ENCODE measurements at regions not wholly inside any gene's neighbourhood (a gene's known extent, or its start where the extent isn't known, plus 50 kb on each side); places are given as distances from the start of the nearest gene placed in this dataset.

- no peaks in the 10 kb centered on the region for H3K27me3 ChIP-seq
- no peak for TF ChIP-seq CTCF (IDR thresholded peaks at IDR 0.05; ENCODE audit: low read depth, low read length)
- no peaks in the 10 kb centered on the region for H3K36me3 ChIP-seq
- H3K27ac ChIP-seq: no peak overlapping the region
- H3K4me1 ChIP-seq (ENCODE audit: low read depth): no peaks in the 10 kb centered on the region
- no peaks in the 10 kb centered on the region for H3K9me3 ChIP-seq (ENCODE audit: low read depth)
- no peak overlapping the region for H3K4me3 ChIP-seq
- DNase-seq (ENCODE audit: low read depth in 1 of 2, low spot score in 1 of 2): no peak
These were observed 221.8 kb upstream of the GGTLC1 start for GRCh38 chr20:24210356-24210755.

GRCh38 chr20:24208652-24209051, 220.1 kb upstream of the GGTLC1 start:
- Histone ChIP-seq H3K9me3 (ENCODE audit: low read depth) (no peaks in the 10 kb centered on the region), H3K4me3 (no peak overlapping the region), H3K4me1 (ENCODE audit: low read depth) (no peaks in the 10 kb centered on the region), H3K27me3 (no peaks in the 10 kb centered on the region), H3K27ac (no peak overlapping the region), H3K36me3 (no peaks in the 10 kb centered on the region)
- no peak for TF ChIP-seq CTCF (IDR thresholded peaks at IDR 0.05; ENCODE audit: low read depth, low read length)
- DNase-seq (ENCODE audit: low read depth in 1 of 2, low spot score in 1 of 2): peak in 1 of 2 donors; percentile 34

- Histone ChIP-seq H3K36me3 (no peaks in the 10 kb centered on the region), H3K9me3 (ENCODE audit: low read depth) (no peaks in the 10 kb centered on the region), H3K4me3 (no peak overlapping the region), H3K4me1 (ENCODE audit: low read depth) (no peaks in the 10 kb centered on the region), H3K27me3 (no peaks in the 10 kb centered on the region), H3K27ac (no peak overlapping the region)
- no peak for DNase-seq (ENCODE audit: low read depth in 1 of 2, low spot score in 1 of 2)
- no peak for TF ChIP-seq CTCF (IDR thresholded peaks at IDR 0.05; ENCODE audit: low read depth, low read length)
These were observed 219.3 kb upstream of the GGTLC1 start for GRCh38 chr20:24207803-24208300.

- no peaks in the 10 kb centered on the region for H3K4me1 ChIP-seq (ENCODE audit: low read depth)
- DNase-seq (ENCODE audit: low read depth in 1 of 2, low spot score in 1 of 2): peak in 1 of 2 donors; percentile 5
- no peak overlapping the region for H3K4me3 ChIP-seq
- H3K9me3 ChIP-seq (ENCODE audit: low read depth): no peaks in the 10 kb centered on the region
- no peaks in the 10 kb centered on the region for H3K36me3 ChIP-seq
- H3K27ac ChIP-seq: no peak overlapping the region
- H3K27me3 ChIP-seq: no peaks in the 10 kb centered on the region
- TF ChIP-seq CTCF (IDR thresholded peaks at IDR 0.05; ENCODE audit: low read depth, low read length): no peak
These were observed 218.4 kb upstream of the GGTLC1 start for GRCh38 chr20:24206995-24207394.

- TF ChIP-seq CTCF (IDR thresholded peaks at IDR 0.05; ENCODE audit: low read depth, low read length): no peak
- H3K27me3 ChIP-seq: no peaks in the 10 kb centered on the region
- DNase-seq (ENCODE audit: low read depth in 1 of 2, low spot score in 1 of 2): no peak
These were observed 215.1 kb upstream of the GGTLC1 start for GRCh38 chr20:24203526-24204183.

More at GRCh38 chr20:24203526-24204183, 215.1 kb upstream of the GGTLC1 start:
- H3K4me1 ChIP-seq (ENCODE audit: low read depth): no peaks in the 10 kb centered on the region
- H3K27ac ChIP-seq: no peak overlapping the region
- H3K4me3 ChIP-seq: no peak overlapping the region
- H3K36me3 ChIP-seq: no peaks in the 10 kb centered on the region
- H3K9me3 ChIP-seq (ENCODE audit: low read depth): no peaks in the 10 kb centered on the region

Measured in cardiac muscle cell (in vitro differentiated cells and primary cell).